ENCODE measurements at regions not wholly inside any gene's neighbourhood (a gene's known extent, or its start where the extent isn't known, plus 50 kb on each side); places are given as distances from the start of the nearest gene placed in this dataset.

DNA sequence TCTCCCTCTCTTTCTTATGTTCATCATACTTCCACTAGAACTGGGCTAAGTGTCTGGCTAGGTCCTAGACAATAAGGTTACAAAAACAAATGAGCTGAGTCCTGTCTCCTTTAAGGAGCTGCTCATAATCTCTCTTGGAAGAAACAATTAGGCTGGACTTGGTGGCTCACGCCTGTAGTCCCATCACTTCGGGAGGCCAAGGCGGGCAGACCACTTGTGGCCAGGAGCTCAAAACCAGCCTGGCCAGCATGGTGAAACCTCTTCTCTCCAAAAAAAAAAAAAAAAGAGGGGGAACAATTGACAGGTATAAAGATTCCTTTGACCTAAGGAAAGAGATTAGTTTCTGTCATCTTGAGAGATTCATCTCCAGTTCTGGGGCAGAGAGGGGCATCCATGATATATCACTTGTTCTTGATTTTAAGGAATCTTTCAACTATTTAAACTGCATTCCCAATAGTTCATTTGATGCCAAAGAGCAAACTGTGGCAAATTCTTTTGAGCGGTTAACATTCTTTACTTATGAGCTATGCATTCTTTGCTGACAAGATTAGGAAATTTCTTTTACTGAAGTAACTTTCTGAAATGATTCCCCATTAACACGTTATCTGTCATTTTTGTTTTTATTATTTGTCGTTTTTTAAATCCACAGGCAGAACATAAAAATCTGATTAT is 125.5 kb downstream of the C11orf87 start:
- Histone ChIP-seq H2AFZ (ENCODE audit: low read length) (no peak overlapping the region), H3K27ac (ENCODE audit: low read length) (no peak overlapping the region), H3K9me3 (replicated peaks; ENCODE audit: insufficient read depth, low read length) (no peaks in the 10 kb centered on the region), H3K36me3 (replicated peaks; ENCODE audit: insufficient read depth, low read length) (no peaks in the 10 kb centered on the region), H3K9ac (ENCODE audit: low read length) (no peak overlapping the region), H3K9me2 (replicated peaks; ENCODE audit: insufficient read depth, low read length) (no peaks in the 10 kb centered on the region), H3K4me2 (ENCODE audit: low read depth, low read length) (no peak overlapping the region), H4K20me1 (ENCODE audit: insufficient read depth, low read length) (no peaks in the 10 kb centered on the region), H3K4me1 (ENCODE audit: low read length) (no peaks in the 10 kb centered on the region), H3K4me3 (ENCODE audit: low read length) (no peak overlapping the region), H3K27me3 (replicated peaks; ENCODE audit: insufficient read depth, low read length) (no peaks in the 10 kb centered on the region), H3K79me2 (ENCODE audit: low read length) (no peaks in the 10 kb centered on the region), H3F3A (ENCODE audit: insufficient read depth, low read length) (no peaks in the 10 kb centered on the region)
- no peak for DNase-seq
- TF ChIP-seq EZH2phosphoT487 (IDR thresholded peaks at IDR 0.05; ENCODE audit: low read length) (no peak), EZH2 (optimal IDR thresholded peaks at IDR 0.05; ENCODE audit: low read depth, low read length) (no peak)
- TF ChIP-seq, protein P1, sequence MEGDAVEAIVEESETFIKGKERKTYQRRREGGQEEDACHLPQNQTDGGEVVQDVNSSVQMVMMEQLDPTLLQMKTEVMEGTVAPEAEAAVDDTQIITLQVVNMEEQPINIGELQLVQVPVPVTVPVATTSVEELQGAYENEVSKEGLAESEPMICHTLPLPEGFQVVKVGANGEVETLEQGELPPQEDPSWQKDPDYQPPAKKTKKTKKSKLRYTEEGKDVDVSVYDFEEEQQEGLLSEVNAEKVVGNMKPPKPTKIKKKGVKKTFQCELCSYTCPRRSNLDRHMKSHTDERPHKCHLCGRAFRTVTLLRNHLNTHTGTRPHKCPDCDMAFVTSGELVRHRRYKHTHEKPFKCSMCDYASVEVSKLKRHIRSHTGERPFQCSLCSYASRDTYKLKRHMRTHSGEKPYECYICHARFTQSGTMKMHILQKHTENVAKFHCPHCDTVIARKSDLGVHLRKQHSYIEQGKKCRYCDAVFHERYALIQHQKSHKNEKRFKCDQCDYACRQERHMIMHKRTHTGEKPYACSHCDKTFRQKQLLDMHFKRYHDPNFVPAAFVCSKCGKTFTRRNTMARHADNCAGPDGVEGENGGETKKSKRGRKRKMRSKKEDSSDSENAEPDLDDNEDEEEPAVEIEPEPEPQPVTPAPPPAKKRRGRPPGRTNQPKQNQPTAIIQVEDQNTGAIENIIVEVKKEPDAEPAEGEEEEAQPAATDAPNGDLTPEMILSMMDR (IDR thresholded peaks at IDR 0.05; ENCODE audit: low read length): no peak

DNA sequence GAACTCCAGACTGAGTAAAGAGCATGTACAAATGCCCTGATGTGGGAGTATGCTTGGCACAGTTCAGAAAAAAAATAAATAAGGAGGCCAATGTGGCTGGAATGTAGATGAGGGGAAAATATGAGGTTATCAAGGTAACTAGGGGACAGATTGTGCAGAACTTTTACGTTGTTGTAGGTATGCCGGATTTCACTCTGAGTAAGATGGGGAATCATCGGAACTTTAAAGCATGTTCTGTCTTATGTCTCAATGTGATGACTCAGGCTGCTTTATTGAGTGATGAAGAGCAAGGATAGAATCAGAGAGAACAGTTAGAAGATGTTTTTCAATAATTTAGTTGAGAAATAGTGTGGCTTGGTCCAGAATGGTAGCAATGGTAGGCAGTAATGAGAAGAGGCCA is 130.4 kb downstream of the C11orf87 start:
- no peak overlapping the region for H3K4me3 ChIP-seq (ENCODE audit: low read length)
- H3K9ac ChIP-seq (ENCODE audit: low read length): no peak overlapping the region
- no peak for TF ChIP-seq EZH2 (optimal IDR thresholded peaks at IDR 0.05; ENCODE audit: low read depth, low read length)
- no peaks in the 10 kb centered on the region for H3F3A ChIP-seq (ENCODE audit: insufficient read depth, low read length)
- no peaks in the 10 kb centered on the region for H3K4me1 ChIP-seq (ENCODE audit: low read length)
- no peak overlapping the region for H2AFZ ChIP-seq (ENCODE audit: low read length)
- H3K36me3 ChIP-seq (replicated peaks; ENCODE audit: insufficient read depth, low read length): no peaks in the 10 kb centered on the region
- no peaks in the 10 kb centered on the region for H4K20me1 ChIP-seq (ENCODE audit: insufficient read depth, low read length)
- no peaks in the 10 kb centered on the region for H3K79me2 ChIP-seq (ENCODE audit: low read length)
- no peaks in the 10 kb centered on the region for H3K9me2 ChIP-seq (replicated peaks; ENCODE audit: insufficient read depth, low read length)
- H3K4me2 ChIP-seq (ENCODE audit: low read depth, low read length): no peak overlapping the region
- no peak for DNase-seq
- H3K27ac ChIP-seq (ENCODE audit: low read length): no peak overlapping the region
- no peaks in the 10 kb centered on the region for H3K27me3 ChIP-seq (replicated peaks; ENCODE audit: insufficient read depth, low read length)
- H3K9me3 ChIP-seq (replicated peaks; ENCODE audit: insufficient read depth, low read length): no peaks in the 10 kb centered on the region

DNA sequence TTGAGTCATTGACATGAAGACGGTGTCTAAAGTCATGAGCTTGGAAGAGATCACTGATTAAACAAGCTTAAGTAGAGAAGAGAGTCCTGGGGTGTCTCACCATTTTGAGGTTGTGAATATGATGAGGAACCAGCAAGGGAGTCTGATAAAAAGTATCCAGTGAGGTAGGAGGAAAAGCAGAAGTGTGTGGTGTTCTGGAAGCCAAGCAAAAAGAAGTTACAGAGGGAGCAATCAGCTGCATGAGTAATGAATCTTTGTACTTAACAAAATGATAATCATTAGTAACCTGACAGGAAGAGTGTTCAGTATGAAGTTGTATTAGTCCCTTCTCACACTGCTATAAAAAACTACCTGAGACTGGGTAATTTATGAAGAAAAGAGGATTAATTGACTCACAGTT is 131.3 kb downstream of the C11orf87 start:
- Histone ChIP-seq H3K27ac (ENCODE audit: low read length) (no peak overlapping the region), H2AFZ (ENCODE audit: low read length) (no peak overlapping the region), H3K9ac (ENCODE audit: low read length) (no peak overlapping the region), H3K4me1 (ENCODE audit: low read length) (no peaks in the 10 kb centered on the region), H3K36me3 (replicated peaks; ENCODE audit: insufficient read depth, low read length) (no peaks in the 10 kb centered on the region), H3F3A (ENCODE audit: insufficient read depth, low read length) (no peaks in the 10 kb centered on the region), H3K4me2 (ENCODE audit: low read depth, low read length) (no peak overlapping the region), H3K27me3 (replicated peaks; ENCODE audit: insufficient read depth, low read length) (no peaks in the 10 kb centered on the region), H3K4me3 (ENCODE audit: low read length) (no peak overlapping the region), H3K9me3 (replicated peaks; ENCODE audit: insufficient read depth, low read length) (no peaks in the 10 kb centered on the region), H3K79me2 (ENCODE audit: low read length) (no peaks in the 10 kb centered on the region), H4K20me1 (ENCODE audit: insufficient read depth, low read length) (no peaks in the 10 kb centered on the region), H3K9me2 (replicated peaks; ENCODE audit: insufficient read depth, low read length) (no peaks in the 10 kb centered on the region)
- no peak for DNase-seq
- no peak for TF ChIP-seq EZH2phosphoT487 (IDR thresholded peaks at IDR 0.05; ENCODE audit: low read length)
- TF ChIP-seq, protein P1 (IDR thresholded peaks at IDR 0.05; ENCODE audit: low read length): no peak
- TF ChIP-seq EZH2 (optimal IDR thresholded peaks at IDR 0.05; ENCODE audit: low read depth, low read length): no peak

DNA sequence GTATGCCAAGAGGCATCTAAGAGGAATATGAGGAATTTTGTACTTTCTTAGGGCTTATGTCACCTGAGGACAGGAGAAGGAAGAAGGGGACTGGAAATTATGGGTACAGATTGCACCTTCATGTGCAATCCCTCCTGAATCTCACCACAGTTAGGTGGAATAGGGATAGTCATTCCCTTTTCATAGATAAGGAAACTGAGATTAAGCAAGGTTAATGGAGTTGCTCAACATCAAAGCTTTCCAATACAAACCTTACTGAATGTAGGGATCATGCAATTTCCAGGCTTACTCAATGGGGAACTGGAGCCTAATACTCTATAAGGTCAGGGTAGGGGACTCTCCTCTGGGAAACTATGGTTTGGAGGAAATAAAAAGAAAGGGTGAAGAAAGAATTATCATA is 133.0 kb downstream of the C11orf87 start:
- no peaks in the 10 kb centered on the region for H3K9me3 ChIP-seq (replicated peaks; ENCODE audit: insufficient read depth, low read length)
- H3K9me2 ChIP-seq (replicated peaks; ENCODE audit: insufficient read depth, low read length): no peaks in the 10 kb centered on the region
- no peaks in the 10 kb centered on the region for H3F3A ChIP-seq (ENCODE audit: insufficient read depth, low read length)
- H3K4me1 ChIP-seq (ENCODE audit: low read length): no peaks in the 10 kb centered on the region
- no peak overlapping the region for H3K4me3 ChIP-seq (ENCODE audit: low read length)
- H2AFZ ChIP-seq (ENCODE audit: low read length): no peak overlapping the region
- no peaks in the 10 kb centered on the region for H4K20me1 ChIP-seq (ENCODE audit: insufficient read depth, low read length)
- DNase-seq: no peak
- H3K79me2 ChIP-seq (ENCODE audit: low read length): no peaks in the 10 kb centered on the region
- no peak for TF ChIP-seq EZH2phosphoT487 (IDR thresholded peaks at IDR 0.05; ENCODE audit: low read length)
- TF ChIP-seq, protein P1 (IDR thresholded peaks at IDR 0.05; ENCODE audit: low read length): no peak
- TF ChIP-seq EZH2 (optimal IDR thresholded peaks at IDR 0.05; ENCODE audit: low read depth, low read length): no peak
- no peak overlapping the region for H3K27ac ChIP-seq (ENCODE audit: low read length)
- no peak overlapping the region for H3K4me2 ChIP-seq (ENCODE audit: low read depth, low read length)
- no peaks in the 10 kb centered on the region for H3K36me3 ChIP-seq (replicated peaks; ENCODE audit: insufficient read depth, low read length)
- no peak overlapping the region for H3K9ac ChIP-seq (ENCODE audit: low read length)
- H3K27me3 ChIP-seq (replicated peaks; ENCODE audit: insufficient read depth, low read length): no peaks in the 10 kb centered on the region
